Right lobe of liver (tissue), 4 donors: ENCODE measurements at regions not wholly inside any gene's neighbourhood (a gene's known extent, or its start where the extent isn't known, plus 50 kb on each side); places are given as distances from the start of the nearest gene placed in this dataset.

Experiments used
- CTCF ChIP-seq, 4 donors: fragments of 200-600 bp in 3 of 4; fragments of 450-650 bp in 1 of 4; IDR thresholded peaks; one replicate each; pipeline versions ENCODE4 v1.5.1 to v1.8.0; 2016 to 2022; ENCODE audit warnings: antibody characterized with exemption in 4 of 4, mild to moderate bottlenecking in 2 of 4
- POLR2A ChIP-seq: fragments of 450-650 bp; IDR thresholded peaks from one replicate; pipeline ENCODE4 v1.6.1; 2017; ENCODE audit warnings: antibody characterized with exemption, mild to moderate bottlenecking
- donor health status: DM: no; HTN: no; CAD: no.
- donor health status: DM: no; HTN: no; CAD: no.
- donor health status: DM: no; HTN: yes; CAD: no.

GRCh38 chr4:125891597-125892258 lies 577.0 kb downstream of the FAT4 start:
- TF ChIP-seq POLR2A: no peak
- TF ChIP-seq CTCF (IDR thresholded peaks at IDR 0.05): no peak
